NCI-H524 treated with DMSO at 0.1 percent for 48 hours (cell line): ENCODE measurements at regions not wholly inside any gene's neighbourhood (a gene's known extent, or its start where the extent isn't known, plus 50 kb on each side); places are given as distances from the start of the nearest gene placed in this dataset.
"Not testable (repeated sequence)": the region's sequence is repeated elsewhere in the genome, so short reads cannot be mapped to it uniquely, and the experiment has no call there.

Source experiments
- DNase-seq: peaks from one replicate; lab custom pipeline; 2025; lab: John Stamatoyannopoulos, UW

DNA sequence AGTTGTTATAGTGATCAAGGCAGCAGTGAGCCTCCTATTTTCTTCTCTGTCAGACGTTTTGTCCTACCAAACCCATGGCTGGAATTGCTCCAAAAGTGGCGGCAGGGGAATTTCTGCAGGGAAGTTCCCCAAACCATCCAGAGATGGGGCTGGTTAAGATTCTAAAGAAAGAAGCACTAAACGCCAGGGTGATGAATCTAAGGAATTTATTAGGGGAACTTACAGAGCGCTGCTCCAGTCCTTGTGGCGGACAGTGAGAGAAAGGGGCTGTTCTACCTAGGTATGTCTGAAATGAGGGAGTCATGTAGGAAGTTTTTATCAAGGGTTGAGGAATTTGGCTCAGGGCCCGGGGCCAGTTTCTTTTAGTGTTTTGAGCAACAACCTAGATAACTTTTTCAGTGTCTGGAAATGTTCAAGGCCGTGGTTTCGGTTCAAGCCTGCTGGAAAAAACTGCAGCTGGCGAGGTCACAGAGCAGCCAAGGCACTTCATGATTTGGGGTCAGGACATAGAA, 222.4 kb upstream of the B3GALT2 start:
- DNase-seq, result no peak

DNA sequence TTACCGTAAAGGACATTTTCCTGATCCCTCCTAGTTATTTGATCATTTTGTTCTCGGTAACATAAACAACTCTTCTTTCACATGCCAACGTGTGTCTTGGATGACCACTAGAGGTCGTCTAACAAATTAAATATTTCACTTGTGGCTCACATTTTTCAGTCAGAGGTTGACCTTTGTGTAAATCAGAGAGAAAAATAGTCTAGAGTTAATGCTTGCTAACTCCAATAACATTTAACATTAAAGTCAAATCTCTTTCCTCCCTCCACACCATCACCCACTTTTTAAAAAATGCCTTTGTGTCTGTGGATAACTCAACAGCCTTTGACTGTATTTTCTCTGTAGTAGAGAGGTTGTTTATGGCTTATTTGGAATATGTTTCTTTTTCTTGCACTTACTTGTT, 220.5 kb upstream of the B3GALT2 start:
- DNase-seq, result no peak

DNA sequence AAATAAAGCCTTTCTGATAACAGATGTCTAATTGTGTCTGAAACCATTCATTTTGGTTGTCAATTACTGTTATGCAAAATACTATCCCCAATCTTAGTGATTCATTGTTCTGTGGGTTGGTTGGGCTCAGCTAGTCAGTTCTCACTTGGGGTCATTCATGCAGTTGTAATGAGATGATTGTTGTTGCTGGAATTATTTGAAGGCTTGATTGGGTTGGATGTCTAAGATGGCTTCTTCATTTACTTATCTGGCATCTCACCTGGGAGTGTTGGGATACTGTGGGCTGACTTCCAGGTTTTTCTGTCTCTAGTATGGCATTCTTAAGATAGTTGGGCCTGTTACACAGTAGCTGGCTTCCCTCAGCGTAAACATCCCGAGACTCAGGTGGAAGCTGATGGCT, 217.8 kb upstream of the B3GALT2 start:
- no peak for DNase-seq

DNA sequence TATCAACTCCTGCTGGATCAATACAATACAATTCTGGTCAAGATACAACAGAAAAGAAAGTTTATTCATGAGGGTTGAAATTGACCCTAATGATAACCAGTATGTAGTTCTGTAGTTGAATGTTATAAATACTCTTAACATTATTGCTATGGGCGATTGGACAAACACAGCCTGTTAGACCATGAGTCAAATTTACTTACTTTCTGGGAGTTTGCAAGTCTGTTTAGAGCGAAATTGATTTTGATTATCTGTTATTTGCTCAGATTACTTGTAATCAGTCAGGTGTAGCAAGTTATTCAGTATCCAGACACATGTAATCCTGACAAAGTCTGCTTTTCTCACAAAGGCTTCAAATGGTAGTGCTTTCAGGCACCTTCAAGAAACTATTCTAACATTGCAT, 216.6 kb upstream of the B3GALT2 start:
- no peak for DNase-seq

DNA sequence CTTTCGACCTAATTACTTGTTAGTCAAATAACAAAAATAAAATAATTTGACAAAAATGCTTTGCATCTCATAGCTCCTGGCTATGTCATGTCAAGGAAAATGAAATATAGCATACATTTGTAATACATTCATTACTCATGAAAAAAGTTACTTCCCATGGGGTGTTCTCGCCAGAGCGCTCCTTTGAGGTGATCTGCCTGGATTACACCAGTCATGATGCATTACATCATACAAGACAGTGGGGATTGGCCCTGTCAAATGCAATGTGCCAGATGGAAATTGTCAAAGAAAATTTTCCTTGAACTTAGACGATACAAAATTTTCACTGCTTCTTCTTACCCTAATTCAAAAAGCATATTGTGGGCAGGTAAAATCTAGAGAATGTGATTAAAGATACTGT, 215.6 kb upstream of the B3GALT2 start:
- no peak for DNase-seq

DNA sequence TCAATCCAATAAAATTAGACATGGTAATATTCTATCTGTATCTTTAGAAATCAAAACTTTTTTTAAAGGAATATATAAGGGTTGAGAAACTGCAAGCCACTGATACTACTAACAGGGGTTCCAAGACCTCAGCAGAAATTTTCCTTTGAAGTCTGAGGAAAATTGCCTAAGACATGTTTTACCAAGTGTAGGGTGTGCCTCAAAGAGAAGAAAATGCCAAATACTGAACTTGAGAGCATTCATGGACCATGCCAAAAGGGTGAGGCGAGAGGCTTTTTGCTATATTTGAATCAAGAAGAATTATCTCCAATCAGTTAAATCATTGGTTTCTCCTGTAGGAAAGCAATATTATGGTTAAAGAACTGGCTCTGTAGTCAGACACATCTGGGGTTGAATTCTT, 207.9 kb upstream of the B3GALT2 start:
- DNase-seq, result no peak

DNA sequence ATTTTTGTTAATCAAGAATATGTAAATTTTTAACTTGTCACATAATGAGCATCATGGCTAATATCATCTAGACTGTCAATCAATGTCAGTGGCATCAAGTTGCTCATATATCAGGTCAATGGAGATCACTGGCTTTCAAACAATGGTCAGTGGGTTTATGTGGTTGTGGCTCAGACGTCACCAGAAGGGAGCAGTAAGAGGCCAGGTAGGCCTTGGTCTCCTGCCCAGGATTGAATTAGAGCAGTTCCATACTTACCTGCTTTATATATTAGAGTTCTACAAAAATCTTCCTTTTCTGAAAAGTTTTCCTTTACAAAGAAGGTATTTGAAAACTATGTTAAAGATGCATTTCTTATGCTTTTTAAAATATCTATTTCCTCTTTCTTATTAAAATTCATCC, 206.3 kb upstream of the B3GALT2 start:
- no peak for DNase-seq

DNA sequence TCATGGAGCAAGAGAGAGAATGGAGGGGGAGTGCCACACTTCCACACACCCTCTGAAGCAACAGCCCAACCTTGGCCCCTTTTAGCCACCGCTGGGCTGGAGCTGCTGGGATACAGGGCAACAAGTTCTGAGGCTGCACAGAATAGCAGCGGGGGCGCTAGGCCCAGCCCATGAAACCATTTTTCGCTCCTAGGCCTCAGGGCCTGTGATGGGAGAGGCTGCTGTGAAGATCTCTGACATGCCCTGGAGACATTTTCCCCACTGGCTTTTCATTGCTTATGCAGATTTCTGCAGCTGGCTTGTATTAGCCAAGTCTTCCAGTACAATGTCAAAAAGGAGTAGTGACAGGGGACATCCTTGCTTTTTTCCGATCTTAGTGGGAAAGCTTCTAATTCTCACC, 202.3 kb upstream of the B3GALT2 start:
- no peak for DNase-seq

DNA sequence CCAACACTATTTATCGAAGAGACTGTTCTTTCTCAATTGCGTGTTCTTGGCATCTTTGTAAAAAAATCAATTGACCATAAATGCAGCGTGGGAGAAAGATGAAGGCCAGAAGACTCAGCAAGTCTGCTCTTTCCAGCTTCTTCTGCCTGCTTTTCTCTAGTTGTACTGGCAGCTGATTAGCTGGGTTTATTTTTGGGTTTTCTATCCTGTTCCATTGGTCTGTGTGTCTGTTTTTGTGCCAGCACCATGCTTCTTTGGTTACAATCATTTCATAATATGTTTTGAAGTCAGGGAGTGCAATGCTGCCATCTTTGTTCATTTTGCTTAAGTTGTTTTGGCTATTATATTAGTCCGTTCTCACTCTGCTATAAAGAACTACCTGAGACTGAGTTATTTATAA, 201.8 kb upstream of the B3GALT2 start:
- DNase-seq, result no peak

DNA sequence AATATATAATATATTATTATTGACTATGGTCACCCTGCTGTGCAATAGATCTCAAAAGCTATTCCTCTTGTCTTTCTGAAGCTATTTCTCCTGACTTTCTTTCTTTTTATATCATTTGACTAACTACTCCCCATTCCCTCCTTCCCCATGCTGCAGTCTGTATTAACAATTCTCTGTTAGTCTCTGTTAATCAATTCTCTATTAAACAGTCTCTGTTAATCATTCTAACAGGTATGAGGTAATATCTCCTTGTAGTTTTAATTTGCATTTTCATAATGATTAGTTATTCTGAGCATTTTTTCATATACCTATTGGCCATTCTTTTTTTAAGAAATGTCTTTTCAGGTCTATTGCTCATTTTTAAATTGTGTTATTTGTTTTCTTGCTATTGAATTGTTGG, 201.0 kb upstream of the B3GALT2 start:
- no peak for DNase-seq

DNA sequence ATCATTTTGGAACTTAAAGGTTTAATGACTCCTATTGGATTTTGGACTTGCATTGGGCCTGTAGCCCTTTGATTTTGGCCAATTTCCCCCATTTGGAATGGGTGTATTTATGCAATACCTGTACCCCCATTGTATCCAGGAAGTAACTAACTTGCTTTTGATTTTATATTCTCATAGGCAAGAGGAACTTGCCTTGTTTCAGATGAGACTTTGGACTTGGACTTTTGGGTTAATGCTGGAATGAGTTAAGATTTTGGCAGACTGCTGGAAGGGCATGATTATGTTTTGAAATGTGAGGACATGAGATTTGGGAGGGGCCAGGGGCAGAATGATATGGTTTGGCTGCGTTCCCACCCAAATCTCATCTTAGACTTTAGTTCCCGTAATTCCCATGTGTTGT, 192.0 kb upstream of the B3GALT2 start:
- not testable (repeated sequence) for DNase-seq

DNA sequence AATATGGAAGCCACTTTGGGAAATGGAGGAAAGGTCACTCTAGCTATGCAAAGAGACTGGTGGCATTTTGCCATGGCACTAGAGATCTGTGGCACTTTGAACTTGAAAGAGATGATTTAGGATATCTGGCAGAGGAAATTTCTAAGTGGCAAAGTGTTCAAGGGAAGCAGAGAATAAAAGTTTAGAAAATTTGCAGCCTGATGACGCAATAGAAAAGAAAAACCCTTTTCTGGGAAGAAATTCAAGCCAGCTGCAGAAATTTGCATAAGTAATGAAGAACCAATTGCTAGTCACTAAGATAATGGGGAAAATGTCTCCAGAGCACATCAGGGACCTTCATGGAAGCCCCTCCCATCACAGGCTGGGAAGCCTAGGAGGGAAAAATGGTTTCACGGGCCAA, 191.1 kb upstream of the B3GALT2 start:
- no peak for DNase-seq

DNA sequence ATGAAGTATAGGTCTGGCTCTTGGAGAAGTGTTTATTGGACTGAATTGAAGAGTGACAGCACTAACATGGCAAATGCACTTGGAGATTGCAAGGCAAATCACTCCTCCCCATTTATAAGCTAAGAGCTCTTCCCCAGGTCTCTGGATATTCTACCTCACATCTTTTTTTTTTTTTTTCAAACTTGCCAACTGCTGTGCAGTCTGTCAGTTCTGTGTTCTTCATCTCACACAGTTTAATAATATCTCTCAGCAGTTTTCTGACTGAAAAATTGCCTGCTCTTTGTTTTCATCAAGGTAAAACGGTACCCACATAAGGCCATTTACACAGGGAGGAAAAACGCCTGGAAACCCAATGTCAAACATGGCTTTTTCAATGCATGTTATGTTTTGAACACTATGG, 186.1 kb upstream of the B3GALT2 start:
- DNase-seq, result no peak

DNA sequence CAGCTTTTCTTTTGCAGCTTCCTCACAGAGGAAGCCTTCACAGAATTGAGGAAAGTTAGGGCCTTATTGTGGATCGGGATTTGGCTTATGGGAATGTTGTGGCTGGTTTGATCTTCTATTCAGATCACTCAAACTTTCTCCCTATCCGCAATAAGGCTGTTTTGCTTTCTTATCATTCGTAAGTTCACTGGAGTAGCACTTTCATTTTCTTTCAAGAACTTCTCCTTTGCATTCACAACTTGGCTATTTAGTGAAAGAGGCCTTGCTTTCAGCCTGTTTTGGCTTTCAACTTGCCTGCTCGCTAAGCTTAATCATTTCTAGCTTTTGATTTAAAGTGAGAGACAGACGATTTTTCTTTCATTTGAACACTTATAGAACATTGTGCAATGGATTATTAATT, 181.9 kb upstream of the B3GALT2 start:
- no peak for DNase-seq

DNA sequence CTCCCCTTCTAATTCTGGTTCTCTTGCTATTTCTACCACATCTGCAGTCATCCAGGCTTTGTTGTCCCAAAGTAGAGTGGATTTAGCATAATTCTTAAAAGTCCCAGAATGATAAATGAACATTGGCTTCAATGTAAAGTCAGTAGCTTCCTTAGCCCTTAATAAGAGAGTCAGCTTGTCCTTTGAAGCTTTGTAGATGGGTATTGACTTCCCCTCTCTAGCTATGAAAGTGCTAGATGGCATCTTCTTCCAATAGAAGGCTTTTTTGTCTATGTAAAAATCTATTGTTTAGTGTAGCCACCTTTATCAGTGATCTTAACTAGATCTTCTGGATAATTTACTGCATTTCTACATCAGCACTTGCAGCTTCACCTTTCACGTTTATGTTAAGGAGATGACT, 181.4 kb upstream of the B3GALT2 start:
- DNase-seq, result no peak

DNA sequence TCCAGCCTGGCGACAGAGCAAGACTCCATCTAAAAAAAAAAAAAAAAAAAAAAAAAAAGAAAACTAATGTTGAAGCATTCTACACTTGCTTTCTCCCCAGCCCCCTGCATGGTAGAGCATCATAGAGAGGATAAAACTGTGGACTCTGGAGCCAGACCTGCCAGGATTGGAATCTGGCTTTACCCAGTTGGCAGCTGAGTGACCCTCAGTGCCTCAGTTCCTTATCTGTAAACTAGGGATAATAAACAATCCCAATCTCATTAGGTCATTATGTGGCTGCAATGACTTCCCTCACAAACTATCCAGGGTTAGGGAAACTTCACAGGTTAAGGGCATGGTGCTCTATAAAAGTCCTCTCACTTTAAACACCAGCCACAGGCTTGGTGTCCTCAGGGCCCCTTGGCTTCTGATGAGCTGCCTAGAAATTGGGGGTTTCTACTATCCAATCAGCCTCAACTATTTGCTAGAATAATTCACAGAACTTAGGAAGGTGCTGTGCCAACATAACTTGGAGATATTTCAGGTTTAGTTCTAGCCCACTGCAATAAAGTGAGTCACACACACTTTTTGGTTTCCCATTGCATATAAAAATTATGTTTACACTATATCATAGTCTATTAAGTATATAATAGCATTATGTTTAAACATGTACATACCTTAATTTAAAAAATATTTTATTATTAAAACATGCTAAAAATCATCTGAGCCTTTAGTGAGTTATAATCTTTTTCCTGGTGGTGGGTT, 180.5 kb upstream of the B3GALT2 start:
- no peak for DNase-seq

DNA sequence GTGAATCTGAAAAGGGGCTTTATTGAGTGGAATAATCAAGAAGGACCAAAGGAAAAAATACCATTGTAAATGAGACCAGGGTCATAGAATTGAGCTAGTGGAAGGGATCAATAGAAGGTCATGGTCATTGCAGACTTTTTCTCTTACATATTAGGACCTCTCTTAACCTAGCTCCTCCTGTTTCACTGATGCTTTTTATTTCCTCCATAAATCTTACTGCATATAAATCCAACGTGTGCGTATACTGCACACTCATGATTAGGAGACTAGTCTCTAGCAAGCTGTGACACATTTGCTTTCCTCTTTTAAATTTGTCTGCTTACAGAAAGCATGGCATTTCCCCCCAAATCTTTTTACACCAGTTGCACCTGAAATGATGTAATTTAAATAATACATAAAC, 179.6 kb upstream of the B3GALT2 start:
- no peak for DNase-seq

DNA sequence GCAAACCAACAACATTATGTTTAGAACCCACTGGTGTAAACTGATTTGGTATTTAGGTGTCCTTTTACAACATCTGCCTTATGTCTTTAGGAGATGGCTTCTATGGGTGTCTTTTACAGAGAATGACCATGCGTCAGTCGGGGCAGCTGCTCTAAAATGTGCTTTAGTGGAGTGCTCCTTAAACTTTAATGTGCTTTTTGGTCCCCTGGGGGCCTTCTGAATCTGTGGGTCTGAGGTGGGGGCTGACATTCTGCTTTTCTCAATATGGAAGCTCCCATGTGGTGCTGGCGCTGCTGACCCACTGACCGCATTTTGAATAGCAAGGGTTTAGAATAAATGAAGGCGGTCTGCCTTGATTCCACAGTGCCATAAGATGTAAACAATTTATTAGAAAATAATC, 173.2 kb upstream of the B3GALT2 start:
- DNase-seq, result no peak

DNA sequence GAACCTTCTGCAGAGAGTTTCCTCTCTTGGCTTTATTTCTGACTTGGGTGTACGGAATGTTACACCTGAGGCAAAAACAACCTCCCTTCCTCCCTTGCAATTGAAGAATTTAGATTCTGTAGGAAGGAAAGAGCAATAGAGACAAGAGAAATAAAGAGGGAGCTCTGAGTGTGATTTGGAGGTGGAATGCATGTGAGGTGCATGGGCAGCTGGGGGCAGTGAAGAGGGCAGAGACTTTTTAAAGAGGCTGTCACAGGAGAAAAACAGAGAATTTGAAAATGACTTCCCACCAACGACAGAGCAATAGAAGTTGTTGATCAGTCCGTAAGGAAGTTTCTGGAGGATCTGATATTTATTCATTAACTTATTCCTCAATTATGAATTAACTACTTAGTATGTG, 172.0 kb upstream of the B3GALT2 start:
- DNase-seq, result no peak

DNA sequence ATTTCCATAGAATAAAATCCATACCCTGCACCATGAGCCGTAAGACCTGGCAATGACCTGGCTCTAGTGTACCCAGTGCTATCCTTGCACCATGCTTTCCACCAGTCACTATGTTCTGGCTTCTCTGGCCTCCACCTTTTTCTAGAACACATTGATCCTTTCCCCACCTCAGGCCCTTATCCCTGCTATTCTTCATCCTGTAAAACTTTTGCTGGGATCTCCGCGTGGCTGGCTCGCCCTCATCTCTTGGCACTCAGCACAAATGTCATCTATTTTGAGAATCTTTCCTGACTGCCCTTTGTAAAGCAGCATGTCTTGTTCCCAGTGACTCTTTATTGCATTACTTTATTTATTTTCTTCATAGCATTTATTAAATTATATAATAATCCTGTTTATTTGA, 169.8 kb upstream of the B3GALT2 start:
- DNase-seq, result no peak

DNA sequence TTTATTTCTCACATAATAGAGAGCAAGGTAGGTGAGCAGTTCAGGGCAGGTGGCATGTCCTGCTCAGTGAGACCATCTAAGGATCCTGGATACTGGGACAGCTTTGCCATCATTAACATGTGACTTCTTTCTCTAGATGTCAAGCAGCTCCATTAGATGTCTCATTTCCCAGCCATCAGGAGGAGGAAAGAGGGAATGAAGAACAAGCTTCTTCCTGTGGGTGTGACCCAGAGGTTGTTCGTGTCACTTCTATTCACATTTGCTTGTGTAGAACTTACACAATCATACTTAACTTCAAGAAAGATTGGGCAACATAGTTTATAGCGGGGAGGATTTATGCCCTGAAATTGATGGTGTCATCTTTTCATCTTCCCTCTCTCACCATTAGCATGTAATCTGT, 169.2 kb upstream of the B3GALT2 start:
- DNase-seq, result no peak

DNA sequence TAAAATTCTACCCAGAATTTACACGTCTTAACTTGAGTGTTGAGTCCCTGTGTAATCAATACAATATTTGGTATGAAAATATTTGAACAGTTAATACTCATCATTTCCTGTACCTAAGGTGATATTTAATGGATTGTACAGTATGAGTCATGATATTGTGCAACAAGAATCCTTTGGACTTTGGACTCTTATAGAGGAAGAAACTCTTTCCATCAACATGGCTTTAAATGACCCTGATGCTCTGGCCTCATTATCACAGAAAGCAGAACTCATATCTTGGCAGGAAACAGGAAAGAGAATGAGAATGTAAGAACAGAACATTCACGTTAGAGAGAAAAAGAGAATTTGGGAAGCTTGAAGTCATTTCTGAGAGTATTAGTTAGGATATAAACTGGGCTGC, 168.8 kb upstream of the B3GALT2 start:
- no peak for DNase-seq

DNA sequence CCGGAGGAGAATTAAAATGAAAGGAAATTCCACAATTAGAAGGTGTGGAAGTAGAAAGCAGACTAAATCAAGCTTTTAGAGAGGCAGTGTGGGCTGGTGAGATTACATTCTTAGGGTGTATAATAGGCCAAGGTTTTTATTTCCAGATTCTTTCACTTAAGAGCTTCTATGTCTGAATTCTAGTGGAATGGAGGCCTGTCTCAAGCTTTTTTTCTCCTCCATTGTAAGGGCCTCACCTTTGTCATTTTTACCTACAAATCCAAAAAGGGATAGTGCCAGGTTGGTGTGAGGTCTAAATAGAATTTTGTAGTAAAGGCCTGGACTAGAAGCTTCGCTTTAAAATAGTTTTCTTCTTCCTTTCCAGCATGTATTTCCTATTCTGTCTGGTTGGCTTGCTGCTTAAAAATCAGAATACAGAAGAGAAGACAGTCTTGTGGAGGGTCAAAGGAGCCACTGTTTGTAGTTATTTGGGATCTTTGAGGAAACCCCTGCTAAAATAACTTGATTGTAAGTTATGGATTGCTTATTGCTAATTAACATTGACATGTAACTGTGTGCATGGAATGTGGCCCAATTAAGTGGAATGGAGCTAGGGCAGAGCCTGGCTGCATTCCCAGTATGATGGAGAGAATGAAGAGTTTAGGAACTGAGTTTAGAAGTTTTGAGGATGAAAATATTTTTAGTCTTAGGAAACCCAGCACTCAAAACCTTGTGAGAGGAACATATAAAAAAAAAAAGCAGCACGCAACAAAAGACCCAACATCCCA, 162.5 kb upstream of the B3GALT2 start:
- DNase-seq, result no peak
